A673 (cell line): ENCODE measurements at regions not wholly inside any gene's neighbourhood (a gene's known extent, or its start where the extent isn't known, plus 50 kb on each side); places are given as distances from the start of the nearest gene placed in this dataset.

Experiments
- BruUV-seq: library from RNA; stranded (reverse); fragments of 400-500 nt; replicated peaks from 2 replicates; lab custom pipeline; 2021; lab: Mats Ljungman, UMichigan
- CTCF ChIA-PET: fragments of 300-600 bp; sonication (Branson Sonifier 250); formaldehyde crosslinking; loops from one replicate; lab custom pipeline; 2022; ENCODE audit warnings: antibody characterized with exemption; lab: Charles Lee
- POLR2A ChIA-PET: fragments of 300-600 bp; sonication (Branson Sonifier 250); formaldehyde crosslinking; loops from one replicate; lab custom pipeline; 2022; ENCODE audit warnings: antibody characterized with exemption; ENCODE audit not compliant: low non-redundant PET; lab: Charles Lee
- DNase-seq: peaks from one replicate; pipeline ENCODE4 v3.0.0-alpha.2; 2015; ENCODE audit warnings: low spot score
- H3K27ac ChIP-seq: fragments of 200-600 bp; sonication (generic); 2 replicates; pipeline ENCODE4 v1.5.1; 2016; ENCODE audit warnings: mixed run types, low read depth, mild to moderate bottlenecking, mixed read lengths, antibody characterized with exemption, low read length; ENCODE audit not compliant: poor library complexity, severe bottlenecking
- H3K27me3 ChIP-seq: fragments of 200-600 bp; sonication (generic); replicated peaks from 2 replicates; pipeline ENCODE4 v1.6.1; 2017; ENCODE audit warnings: mixed run types, low read depth, mild to moderate bottlenecking, mixed read lengths, antibody characterized with exemption, low read length; ENCODE audit not compliant: insufficient read depth, poor library complexity
- H3K36me3 ChIP-seq: fragments of 200-600 bp; sonication (generic); 2 replicates; pipeline ENCODE4 v1.6.1; 2016; ENCODE audit warnings: mixed run types, mild to moderate bottlenecking, mixed read lengths, antibody characterized with exemption, low read length; ENCODE audit not compliant: insufficient read depth, poor library complexity, severe bottlenecking
- H3K4me1 ChIP-seq: fragments of 200-600 bp; sonication (generic); 2 replicates; pipeline ENCODE4 v1.6.1; 2017; ENCODE audit warnings: mixed run types, mild to moderate bottlenecking, mixed read lengths, antibody characterized with exemption, low read length; ENCODE audit not compliant: insufficient read depth, poor library complexity, severe bottlenecking
- H3K4me3 ChIP-seq: fragments of 200-600 bp; sonication (generic); 2 replicates; pipeline ENCODE4 v1.5.1; 2016; ENCODE audit warnings: low read depth, mixed run types, mild to moderate bottlenecking, mixed read lengths, low read length; ENCODE audit not compliant: poor library complexity, severe bottlenecking
- H3K9me3 ChIP-seq: fragments of 200-600 bp; sonication (generic); 2 replicates; pipeline ENCODE4 v1.6.1; 2016; ENCODE audit warnings: mixed run types, low read depth, mild to moderate bottlenecking, mixed read lengths, antibody characterized with exemption, low read length; ENCODE audit not compliant: poor library complexity, severe bottlenecking
- EZH2 ChIP-seq: fragments of 200-600 bp; sonication (generic); IDR thresholded peaks from 2 replicates; pipeline ENCODE4 v1.6.1; 2017; ENCODE audit warnings: borderline replicate concordance, low read depth, mild to moderate bottlenecking, mixed read lengths, antibody characterized with exemption, low read length; ENCODE audit not compliant: poor library complexity, severe bottlenecking
- intact Hi-C: fragments of 100-400 bp; cut with micrococcal nuclease; formaldehyde crosslinking; loops from one replicate; pipeline ENCODE4 v1.10.0; 2022; ENCODE audit not compliant: unreplicated experiment
- TF ChIP-seq, protein P1 (sequence below): fragments of 300-800, 200-600 bp; sonication (generic); conservative IDR thresholded peaks from 2 replicates; pipeline ENCODE4 v1.5.1; 2017; ENCODE audit warnings: low read depth, mild to moderate bottlenecking, antibody characterized with exemption, low read length, moderate library complexity, mixed read lengths

DNA sequence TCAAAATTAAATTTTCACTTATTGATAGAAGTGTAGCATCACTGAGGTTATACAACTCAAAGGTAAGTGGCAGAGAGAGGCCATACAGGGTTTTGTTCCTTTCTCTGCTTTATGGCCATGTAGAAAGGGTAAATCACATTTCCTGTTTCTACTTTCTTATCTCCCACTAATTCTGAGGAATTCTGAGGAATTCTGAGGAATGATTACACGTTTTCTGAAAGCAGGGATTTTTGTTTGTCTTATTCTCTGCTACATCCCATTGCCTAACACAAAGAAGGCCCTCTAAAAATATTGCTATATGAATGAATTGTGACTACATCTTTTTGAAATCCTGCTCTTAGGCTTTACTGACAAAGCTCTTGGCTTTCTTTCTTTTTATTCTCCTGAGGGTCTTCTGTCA lies 516.9 kb upstream of the ZNF608 start:
- H3K27me3 ChIP-seq: no peaks in the 10 kb centered on the region
- TF ChIP-seq, protein P1, sequence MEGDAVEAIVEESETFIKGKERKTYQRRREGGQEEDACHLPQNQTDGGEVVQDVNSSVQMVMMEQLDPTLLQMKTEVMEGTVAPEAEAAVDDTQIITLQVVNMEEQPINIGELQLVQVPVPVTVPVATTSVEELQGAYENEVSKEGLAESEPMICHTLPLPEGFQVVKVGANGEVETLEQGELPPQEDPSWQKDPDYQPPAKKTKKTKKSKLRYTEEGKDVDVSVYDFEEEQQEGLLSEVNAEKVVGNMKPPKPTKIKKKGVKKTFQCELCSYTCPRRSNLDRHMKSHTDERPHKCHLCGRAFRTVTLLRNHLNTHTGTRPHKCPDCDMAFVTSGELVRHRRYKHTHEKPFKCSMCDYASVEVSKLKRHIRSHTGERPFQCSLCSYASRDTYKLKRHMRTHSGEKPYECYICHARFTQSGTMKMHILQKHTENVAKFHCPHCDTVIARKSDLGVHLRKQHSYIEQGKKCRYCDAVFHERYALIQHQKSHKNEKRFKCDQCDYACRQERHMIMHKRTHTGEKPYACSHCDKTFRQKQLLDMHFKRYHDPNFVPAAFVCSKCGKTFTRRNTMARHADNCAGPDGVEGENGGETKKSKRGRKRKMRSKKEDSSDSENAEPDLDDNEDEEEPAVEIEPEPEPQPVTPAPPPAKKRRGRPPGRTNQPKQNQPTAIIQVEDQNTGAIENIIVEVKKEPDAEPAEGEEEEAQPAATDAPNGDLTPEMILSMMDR: no peak
- no peak for TF ChIP-seq EZH2
- CTCF ChIA-PET: no interaction called here
- H3K36me3 ChIP-seq: no peaks in the 10 kb centered on the region
- no peaks in the 10 kb centered on the region for H3K4me1 ChIP-seq
- POLR2A ChIA-PET: no interaction called here
- H3K27ac ChIP-seq: no peak overlapping the region
- BruUV-seq: no TSS peak
- no peak overlapping the region for H3K4me3 ChIP-seq
- DNase-seq: no peak
- H3K9me3 ChIP-seq: no peaks in the 10 kb centered on the region
- intact Hi-C loops: no loop called here

DNA sequence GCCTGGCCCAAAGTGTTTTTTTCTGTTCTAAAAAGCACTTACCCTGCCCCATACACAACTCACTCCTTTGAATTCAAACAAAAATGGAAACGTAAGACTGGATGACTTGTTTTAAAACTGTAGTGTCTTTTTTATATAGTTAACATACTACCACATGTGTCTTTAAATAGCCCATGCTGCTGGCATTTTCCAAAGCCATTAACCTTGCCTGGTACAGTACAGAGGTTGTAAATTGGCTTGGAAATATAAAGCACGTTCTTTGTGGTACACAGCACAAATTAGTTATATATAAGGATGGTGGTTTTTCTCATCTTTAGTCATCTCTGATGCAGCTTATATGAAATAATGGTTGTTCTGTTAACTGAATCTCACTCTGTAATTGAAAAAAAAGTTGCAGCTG lies 519.7 kb upstream of the ZNF608 start:
- CTCF ChIA-PET: no interaction called here
- BruUV-seq: no TSS peak
- intact Hi-C loops: no loop called here
- H3K36me3 ChIP-seq: no peaks in the 10 kb centered on the region
- H3K27me3 ChIP-seq: no peaks in the 10 kb centered on the region
- H3K9me3 ChIP-seq: no peaks in the 10 kb centered on the region
- DNase-seq: no peak
- POLR2A ChIA-PET: no interaction called here
- H3K4me3 ChIP-seq: no peak overlapping the region
- no peaks in the 10 kb centered on the region for H3K4me1 ChIP-seq
- TF ChIP-seq, protein P1: no peak
- no peak for TF ChIP-seq EZH2
- H3K27ac ChIP-seq: no peak overlapping the region

DNA sequence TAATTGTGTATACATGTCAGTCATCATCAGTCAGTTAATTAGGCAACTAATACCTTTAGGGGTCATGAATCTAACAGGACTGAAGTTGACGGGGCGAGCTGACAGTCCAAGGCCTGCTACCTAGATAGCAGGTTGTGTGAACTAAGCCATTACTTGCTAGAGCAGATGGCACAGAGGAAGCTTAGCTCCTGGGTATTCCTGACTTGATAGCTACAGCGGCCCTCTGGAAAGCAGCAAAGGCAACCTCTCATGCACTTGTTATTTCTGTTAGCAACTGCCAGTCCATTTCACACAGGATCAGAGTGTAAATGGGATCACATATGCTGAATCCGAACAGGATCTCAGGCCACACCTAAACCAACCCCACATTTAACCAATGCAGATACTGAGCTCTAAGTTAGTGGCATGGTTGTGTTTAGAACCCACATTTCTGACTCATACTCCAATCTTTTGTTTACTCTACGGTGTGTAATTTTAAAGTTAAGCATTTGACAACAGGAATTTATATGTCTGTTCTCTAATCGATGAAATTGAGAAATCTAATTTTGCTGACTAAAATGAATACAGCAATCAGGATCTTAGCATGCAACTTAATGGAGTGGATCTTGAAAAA lies 521.3 kb upstream of the ZNF608 start:
- no peak for DNase-seq
- CTCF ChIA-PET: no interaction called here
- Histone ChIP-seq H3K4me1 (no peaks in the 10 kb centered on the region), H3K9me3 (no peaks in the 10 kb centered on the region), H3K27ac (no peak overlapping the region), H3K36me3 (no peaks in the 10 kb centered on the region), H3K27me3 (no peaks in the 10 kb centered on the region), H3K4me3 (no peak overlapping the region)
- POLR2A ChIA-PET: no interaction called here
- intact Hi-C loops: no loop called here
- TF ChIP-seq, protein P1: no peak
- no peak for TF ChIP-seq EZH2
- no TSS peak for BruUV-seq
